AG08395 (cell line): ENCODE measurements at regions not wholly inside any gene's neighbourhood (a gene's known extent, or its start where the extent isn't known, plus 50 kb on each side); places are given as distances from the start of the nearest gene placed in this dataset.

ENCODE experiments used
- DNase-seq: peaks from one replicate; pipeline ENCODE4 v3.0.0; 2012; ENCODE audit warnings: mixed read lengths, low spot score

DNA sequence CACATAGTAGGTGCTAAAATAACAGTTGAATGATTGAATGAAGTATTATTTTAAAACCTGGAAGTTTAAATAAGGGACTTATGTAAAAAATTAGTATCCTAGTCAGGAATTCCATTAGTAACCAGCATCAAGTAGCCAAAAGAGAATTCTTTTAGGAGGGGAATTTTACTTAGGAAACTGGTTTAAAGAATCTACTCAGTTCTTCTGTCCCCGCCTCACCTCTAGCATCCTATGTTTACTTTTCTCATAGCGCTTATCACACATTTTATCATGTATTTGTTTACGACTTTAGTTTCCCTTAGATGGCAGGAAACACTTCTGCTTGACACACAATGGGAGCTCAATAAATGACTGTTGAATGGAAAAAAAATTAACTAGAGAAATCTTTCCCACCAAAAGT lies 229.0 kb downstream of the KLF5 start:
- no peak for DNase-seq

DNA sequence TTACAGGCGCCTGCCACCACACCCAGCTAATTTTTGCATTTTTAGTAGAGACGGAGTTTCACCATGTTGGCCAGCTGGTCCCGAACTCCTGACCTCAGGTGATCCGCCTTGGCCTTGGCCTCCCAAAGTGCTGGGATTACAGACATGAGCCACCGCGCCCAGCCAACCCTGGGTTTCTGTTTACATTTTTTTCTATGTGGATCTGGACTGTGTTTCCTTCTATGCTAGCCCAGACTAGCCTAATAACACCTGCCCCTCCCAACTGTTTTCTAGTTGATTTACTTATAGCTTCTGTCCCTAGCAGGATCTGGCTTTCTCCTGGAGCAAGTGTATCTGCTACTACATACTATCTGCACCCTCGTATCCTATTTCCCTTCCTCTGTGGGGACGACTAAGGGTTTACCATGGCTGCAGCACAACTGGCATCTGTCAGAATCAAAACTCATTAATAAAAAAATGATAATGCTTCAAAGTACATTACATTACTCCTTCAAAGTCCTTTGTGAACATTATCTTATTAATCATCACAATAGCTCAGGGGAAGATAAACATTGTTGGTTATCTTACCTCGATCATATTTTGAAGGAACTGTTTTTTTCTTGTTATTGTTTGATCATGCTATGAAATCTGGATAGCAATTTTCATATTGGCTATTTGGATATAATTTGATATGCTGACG lies 228.3 kb downstream of the KLF5 start:
- no peak for DNase-seq

DNA sequence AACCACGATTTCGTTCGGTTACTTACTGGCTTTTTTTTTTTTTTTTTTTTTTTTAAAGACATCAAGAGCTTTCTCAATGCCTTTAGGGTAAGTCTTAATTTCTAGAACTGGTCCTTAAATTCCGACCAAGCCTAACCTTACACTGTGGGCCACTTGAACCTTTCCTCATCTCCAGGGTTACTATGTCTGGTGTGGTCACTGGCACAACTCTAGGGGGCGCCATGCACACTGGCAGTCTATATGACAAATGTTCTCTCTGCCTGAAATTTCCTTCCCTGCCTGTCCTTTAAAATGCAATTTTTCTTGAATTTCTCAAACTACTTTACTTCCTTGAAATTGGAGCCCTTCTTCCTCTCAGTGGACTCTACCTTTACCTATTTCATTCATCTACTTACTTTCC lies 227.4 kb downstream of the KLF5 start:
- DNase-seq = no peak

DNA sequence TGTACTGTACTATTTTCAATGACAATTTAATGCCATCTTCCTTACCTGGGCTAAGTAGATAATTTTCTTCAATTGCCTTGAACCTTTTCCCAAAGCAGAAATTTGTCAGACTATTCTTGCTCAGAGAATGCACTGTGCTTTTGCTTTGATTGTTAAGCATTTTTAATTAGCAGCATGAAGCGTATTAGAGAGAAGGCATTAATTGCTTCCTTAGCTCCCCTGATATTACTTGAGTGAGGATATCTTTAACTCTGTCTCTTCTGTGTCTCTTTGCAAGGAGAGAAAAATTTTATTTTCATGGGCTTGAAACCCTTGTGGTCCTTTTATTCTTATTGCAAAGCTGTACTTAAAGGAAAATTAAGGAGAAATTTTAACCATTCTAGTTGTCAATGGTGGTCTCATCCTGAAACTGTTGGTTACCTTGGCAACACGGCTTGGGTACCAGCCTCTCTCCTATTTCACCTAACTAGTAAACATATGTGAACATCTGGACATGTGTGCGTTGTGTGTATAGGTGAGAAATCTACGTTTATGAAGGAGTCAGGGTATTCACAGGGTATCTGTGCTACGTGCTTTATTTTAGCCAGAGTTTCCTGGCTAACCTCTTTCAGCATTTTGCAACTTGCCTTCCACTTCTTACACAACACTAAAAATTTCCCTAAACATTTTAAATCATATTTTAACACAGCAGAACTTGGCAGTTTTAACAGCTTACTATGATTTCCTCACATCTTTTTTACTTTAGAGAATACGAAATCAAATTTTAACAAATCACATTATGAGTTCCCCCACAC lies 225.5 kb downstream of the KLF5 start:
- DNase-seq = no peak

DNA sequence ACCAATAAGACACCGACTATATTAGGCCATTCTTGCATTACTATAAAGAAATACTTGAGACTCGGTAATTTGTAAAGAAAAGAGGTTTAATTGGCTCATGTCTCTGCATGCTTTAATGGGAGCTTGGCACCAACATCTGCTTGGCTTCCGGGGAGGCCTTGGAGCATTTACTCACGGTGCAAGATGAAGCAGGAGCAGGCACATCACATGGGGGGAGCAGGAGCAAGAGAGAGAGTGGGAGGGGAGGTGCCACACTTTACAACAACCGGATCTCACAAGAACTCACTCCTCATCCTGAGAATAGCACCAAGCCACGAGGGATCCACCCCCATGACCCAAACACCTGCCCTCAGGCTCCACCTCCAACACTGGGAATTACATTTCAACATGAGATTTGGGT lies 224.8 kb downstream of the KLF5 start:
- no peak for DNase-seq

DNA sequence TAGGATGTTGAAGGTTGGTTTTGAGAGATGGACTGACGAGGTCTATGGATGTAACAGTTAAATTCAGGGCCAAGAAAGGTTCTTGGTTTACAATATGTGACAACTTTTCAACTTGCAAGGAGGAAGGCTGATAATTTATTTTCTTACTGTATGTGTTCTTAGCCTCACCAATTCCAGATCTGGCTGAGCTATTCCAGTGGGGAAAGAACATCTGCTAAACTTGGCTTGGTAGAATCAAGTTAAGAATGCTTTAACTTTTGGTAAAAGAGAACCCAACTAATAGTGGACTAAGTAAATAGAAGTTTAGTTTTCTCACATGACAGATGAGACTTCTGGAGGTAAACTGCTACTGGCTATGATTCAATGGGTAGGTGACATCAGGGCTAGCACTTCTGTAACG lies 222.9 kb downstream of the KLF5 start:
- no peak for DNase-seq

DNA sequence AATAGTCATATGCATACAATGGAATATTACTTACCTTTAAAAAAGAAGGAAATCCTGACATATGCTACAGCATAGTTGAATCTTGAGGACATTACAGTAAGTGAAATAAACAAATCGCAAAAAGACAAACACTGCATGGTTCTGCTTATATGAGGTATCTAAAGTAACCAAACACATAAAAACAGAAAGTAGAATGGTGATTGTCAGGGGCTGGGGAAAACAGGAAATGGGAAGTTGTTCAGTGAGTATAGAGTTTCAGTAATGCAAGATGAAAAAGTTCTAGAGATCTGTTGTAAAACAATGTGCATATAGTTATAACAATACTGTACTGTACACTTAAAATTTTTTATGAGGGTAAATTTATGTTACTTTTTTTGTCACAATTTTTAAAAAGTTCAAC lies 219.4 kb downstream of the KLF5 start:
- no peak for DNase-seq

DNA sequence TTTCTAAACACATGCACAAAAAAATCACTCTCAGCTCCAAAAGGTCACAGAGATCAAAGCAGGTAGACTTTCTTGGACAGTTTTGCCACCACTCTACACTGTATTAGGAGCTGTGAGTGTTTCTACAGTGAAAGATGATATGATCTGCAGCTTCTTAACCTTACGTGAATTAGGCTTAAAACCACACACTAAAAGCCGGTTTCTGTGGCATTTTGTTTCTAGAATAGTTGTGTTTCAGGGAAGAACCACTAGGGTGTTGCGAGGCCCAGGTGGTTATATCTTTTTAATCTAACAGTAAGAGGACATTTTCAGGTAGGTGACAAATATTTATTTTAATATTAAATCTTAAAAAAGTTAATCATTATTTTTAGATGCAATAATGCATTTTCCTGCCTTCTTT lies 216.4 kb downstream of the KLF5 start:
- DNase-seq = no peak

DNA sequence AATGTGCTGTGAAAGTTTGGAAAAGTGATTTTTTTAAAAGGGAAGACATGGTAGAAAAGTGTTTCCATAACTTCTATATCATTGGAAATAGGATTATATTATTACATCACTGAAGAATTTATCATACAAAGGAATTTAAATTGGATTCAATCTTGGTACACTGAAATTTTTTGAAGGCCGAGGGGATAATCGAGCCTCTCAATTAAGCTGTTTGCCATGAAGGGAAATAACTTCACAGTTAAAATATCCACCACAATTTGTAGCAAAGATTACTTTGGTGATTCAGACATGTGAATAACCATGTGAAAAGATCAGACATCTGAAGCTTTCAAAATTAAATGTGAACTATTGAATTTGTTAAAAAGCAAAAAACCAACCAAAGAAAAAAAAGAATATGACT lies 215.3 kb downstream of the KLF5 start:
- no peak for DNase-seq

DNA sequence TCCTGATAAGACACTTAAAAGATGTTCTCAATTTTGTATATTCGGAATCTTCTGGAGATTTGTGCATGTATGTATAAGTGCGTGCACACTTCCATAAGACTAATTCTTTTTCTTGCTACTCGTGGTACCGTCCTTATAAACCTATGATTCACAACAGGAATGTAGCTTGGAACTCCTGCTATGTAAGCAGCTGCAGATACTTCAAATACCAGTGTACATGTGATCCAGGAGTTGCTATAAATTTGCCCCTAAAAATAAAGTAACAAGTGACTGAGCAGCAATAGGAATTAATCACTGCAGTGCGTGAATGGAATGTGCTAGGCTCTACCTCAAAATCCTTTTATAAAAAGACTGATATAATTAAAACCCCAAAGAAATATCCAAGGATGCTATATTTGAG lies 214.9 kb downstream of the KLF5 start:
- DNase-seq = peak; percentile 55

DNA sequence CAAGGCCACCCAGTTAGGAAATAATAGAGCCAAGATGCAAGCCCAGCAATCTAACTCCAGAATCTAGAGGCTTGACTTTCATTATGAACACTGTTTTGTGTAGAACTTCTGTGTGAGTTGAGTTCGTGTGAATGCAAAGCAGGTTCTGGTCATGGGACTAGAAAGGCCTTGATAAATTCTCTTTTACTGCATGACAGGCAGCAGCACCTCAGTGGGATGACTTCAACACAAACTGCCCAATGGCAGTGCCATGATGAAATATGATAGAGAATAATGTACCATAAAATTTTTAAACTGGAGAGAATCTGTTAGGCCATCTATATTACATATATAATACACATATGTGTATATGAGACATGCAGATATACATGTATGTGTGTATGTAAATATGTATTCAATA lies 214.5 kb downstream of the KLF5 start:
- DNase-seq = no peak

DNA sequence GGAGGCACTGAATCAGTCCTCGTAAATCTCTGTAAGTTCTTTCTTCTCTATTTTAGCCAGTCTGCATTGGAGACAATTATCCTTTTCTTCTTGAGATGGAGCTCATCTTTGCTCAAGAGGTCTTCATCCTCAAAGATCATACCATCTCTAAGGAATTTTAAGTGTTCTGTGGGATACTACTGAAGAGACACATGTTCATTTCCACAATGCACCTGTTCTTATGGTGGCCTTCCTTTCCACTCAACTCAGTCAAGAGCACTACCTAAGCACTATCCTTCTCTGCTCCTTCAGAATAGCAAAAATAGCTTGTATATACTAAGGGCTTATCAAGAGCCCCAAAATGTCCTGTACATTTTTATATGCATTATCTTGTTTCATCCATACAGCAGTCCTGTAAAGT lies 214.0 kb downstream of the KLF5 start:
- DNase-seq = no peak

DNA sequence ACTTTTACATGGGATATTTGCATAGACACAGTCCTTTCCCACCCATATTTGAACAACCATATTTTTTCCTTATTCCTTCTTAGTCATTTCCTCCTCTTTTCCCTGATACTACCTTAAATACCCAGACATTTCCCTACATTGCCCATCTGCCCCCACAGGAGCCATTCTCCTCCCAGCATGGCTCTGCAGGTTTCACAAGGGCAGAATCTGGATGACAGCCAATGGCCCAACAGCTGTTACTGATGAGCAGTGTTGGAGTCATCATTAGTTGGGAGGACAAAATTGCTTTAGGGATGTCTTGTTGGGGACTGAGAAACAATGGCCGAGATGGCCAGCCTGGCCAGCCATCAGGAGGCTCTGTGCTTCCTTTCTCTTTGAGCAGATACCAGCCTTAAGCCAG lies 209.5 kb downstream of the KLF5 start:
- peak; percentile 22 for DNase-seq

DNA sequence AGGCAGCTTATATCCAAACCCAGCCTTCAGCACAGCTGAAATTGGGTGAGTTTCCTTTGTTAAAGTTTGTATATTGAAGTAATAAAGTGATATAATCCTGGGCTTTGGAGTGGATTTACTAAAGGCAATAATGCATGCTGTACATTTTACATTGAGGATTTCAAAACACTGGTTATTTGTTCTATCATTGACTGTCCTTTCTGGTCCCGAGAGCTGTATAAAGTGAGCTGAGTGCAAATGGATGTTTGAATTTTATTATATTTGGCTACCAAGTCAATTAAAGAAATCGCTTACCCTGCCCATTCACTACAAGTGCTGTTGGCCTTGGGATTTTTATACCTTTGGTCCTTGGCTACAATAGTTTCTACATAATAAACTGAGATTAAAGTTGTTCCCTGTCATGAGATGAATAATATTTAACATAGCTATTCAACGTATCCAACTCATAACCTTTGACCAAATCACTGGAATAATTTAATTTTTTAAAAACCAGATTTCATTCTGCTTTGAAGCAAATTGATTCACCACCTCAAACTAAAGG lies 207.9 kb downstream of the KLF5 start:
- DNase-seq = no peak

DNA sequence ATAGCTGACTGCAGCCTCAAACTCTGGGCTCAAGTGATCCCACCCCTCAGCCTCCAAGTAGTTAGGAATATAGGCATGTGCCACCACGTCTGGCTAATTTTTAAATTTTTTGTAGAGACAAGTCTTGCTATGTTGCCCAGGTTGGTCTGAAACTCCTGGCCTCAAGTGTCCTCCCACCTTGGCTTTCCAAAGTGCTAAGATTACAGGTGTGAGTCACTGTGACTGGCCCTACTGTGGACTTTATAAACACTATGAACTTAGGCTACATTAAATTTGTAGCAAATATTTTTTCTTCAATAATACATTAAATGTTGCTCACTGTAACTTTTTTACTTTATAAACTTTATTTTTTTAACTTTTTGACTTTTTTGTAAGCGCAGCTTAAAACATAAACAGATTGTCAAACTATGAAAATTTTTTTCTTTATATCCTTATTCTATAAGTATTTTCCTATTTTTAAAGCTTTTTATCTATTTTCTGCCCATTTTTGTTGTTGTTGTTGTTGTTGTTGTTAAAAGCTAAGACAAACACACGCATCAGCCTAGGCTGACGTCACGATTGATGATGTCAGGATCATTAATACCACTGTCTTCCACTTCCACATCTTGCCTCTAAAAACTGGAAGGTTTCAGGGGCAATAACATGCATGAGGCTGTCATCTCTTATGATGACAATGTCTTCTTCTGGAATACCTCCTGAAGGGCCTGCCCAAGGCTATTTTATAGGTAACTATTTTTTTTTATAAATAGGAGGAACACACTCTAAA lies 204.2 kb downstream of the KLF5 start:
- DNase-seq = no peak

DNA sequence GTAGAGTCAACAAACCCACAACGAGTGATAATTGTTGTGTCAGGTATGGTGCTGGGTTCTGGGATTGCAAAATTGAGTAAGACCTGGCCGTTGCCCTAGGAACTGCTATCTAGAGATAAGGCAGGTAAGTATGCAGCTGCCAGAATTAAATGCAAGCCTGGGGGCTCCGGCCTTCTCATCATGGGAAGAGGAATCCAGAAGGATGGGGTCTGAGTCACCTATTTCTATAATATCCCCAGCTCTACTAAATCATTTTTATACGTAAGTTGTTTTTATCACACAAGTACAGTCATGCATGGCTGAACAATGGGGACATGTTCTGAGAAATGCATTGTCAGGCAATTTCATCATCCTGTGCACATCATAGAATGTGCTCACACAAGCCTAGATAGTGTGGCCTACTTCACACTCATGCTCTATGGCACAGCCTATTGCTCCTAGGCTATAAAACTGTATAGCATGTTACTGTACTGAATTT lies 203.0 kb downstream of the KLF5 start:
- no peak for DNase-seq

DNA sequence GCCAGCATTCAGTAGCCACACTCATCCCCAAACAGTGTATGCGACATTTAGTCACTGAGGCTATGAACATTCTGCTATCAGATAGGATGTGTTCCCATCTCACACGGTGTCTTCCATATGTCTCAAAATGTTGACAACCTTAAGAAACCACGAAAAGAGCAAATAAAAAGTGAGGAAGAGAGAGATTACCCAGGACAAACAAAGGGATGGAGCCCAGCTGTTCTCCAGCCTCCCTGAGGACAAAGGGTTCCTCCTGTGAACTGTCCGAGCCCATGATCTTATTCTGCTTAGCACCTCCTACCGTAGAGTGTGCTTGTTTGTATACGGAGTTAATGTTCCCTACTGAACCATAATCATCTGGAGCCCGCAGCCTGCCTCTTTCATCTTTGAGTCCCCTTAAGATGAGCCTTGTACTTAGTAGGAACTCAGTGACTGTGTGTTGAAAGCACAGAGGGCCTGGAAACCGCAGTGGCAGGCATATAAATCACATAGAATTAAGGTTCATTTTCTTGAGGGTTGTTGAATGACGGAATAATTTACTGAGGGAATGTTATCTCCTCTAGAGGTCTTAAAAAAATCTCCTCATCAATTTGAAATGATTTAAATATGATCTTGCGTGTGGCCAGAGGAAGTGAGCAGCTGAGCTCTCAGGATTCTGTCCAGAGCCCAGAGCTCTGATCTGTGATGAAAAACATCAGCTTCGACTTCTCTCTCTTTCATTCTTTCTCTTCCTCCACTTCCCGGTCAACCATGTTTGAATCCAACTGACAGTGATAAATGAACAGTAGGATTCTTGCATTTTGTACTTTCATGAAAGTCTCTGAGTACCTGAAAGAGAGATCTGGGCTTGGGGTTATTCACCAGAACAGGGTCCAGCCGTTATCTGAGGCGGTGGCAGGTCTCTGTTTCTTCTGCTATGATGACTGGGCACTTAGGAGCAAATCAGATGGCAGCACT lies 200.5 kb downstream of the KLF5 start:
- DNase-seq = peak; percentile 12

DNA sequence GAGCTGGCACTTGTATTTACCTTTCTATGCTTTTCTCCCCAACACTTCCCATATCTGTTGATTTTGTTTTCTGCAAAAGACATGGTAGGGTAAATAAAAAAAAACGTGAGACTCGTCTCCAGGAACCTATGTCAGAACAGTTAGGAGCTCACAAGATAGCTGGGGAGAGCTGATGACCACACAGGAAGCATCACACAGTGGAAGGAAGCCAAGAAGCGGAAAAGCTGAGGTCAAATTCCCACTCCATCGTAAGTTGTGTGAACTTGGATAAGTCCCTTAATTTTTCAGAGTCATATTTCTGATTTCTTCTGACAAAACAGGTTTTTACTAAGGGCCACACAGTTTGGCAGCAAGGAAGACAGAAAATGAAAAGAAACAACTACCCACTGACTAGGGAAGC lies 199.6 kb downstream of the KLF5 start:
- no peak for DNase-seq

DNA sequence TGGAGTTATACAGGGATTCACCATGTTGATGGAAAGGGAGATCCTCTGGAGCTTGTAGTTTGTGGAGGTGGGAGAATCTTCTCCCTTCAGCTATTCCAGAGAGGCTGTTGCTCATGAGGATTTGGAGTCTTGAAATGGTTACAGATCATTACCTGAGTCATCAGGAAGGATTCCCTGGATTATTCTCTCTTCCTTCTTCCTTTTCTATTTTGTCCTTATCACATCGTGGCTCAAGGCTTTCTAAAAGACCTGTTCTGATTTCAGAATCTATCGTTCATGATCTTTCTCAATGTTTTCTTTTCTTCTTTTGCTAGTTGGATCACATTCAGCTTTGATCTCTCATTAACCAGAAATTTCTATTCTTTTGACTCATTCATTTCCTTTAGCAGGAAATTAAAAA lies 196.0 kb downstream of the KLF5 start:
- no peak for DNase-seq

DNA sequence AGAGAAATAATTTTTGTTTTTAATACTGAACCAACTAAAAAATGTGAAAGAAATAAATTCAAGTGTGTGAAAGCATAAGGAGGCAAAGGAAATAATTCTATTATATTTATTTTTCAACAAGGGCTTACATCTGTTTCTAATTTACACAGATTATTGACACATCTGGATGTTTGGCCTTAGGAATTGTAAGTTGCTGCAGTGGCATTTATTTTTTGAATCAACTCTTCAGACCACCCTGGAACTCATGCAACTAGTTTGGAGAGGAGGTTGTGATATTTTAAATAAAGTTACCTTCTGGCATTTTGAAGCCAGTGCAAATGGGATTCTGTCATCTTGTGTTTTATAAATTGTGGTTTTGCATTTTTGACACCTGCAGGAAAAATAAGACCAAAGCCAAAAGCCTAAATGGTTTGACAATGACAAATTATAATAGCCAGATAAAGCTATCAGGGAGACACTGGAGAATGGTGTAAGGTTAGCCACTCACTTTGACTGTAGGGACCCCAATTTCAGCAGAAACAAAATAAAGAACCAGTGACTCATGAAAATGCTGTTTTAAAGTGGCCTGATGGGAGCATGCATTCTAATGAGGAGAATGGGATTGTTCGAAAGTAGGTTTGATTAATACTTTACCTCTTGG lies 192.9 kb downstream of the KLF5 start:
- DNase-seq = no peak

DNA sequence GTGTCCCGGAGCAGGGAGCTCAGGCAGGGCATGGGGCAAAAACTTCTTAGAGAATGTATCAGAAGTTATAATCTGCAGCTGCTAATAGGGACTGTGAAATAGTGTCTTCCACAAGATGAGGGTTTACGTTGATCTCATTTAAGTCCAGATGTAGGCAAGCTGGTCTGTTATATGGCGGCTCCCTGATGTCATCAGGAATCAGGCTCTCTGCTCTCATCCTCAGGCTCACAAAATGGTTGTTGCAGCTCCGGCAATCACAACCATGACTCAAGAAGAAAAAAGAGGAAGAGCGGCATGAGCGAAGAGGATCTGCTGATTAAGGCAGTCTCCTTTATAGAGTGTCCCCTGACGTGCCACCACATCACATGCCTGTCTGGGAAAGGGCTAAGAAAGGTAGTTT lies 191.3 kb downstream of the KLF5 start:
- no peak for DNase-seq
